B cell (primary cell): ENCODE measurements at regions not wholly inside any gene's neighbourhood (a gene's known extent, or its start where the extent isn't known, plus 50 kb on each side); places are given as distances from the start of the nearest gene placed in this dataset.

ENCODE experiments used
- CTCF ChIP-seq: fragments of 200-600 bp; IDR thresholded peaks from one replicate; pipeline ENCODE4 v1.8.0; 2022; ENCODE audit warnings: antibody characterized with exemption, mild to moderate bottlenecking
- EZH2 ChIP-seq: IDR thresholded peaks from 2 replicates; pipeline ENCODE4 v1.6.1; 2012; ENCODE audit warnings: borderline replicate concordance, low read depth, mild to moderate bottlenecking, moderate library complexity, low read length; ENCODE audit not compliant: insufficient read depth, poor library complexity, severe bottlenecking

- TF ChIP-seq CTCF = no peak
- no peak for TF ChIP-seq EZH2
These were observed 88.0 kb upstream of the SYT13 start for GRCh38 chr11:45374130-45374529.
